ENCODE measurements at regions not wholly inside any gene's neighbourhood (a gene's known extent, or its start where the extent isn't known, plus 50 kb on each side); places are given as distances from the start of the nearest gene placed in this dataset.

GRCh38 chr9:135240871-135241311 lies 153.4 kb downstream of the OLFM1 start:
- no peak for DNase-seq

DNA sequence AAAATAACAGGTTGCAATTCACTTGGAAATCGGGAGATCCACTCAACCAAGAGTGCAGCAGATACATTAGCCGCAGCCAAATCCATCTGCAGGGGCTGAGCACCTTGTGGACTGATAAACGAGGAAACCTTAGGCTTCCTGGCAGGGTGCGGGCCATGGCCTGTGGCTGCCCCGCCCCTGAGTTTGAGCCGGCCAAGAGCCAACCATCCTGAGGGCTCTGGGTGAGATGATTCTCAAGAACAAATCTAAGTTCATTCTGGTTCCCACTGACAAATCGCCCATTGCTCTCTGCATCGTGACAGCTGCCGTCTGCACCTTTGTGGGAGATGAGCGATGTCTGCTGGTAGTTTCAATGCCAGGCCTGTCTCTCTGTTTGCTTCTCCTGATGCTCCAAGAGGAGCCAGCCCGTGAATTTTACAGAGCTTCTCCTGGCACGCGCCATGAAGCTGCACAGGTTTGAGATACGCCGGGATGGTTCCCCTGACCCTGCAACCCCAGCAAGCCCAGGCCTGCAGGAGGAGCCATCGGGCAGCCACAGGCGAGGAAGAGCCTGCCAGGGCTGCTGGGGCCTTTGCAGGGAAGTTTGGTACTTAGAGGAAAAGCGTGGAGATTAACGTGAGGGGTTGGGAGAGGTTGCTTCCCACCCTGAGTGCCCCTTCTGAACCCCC lies 154.0 kb downstream of the OLFM1 start:
- DNase-seq, result no peak

DNA sequence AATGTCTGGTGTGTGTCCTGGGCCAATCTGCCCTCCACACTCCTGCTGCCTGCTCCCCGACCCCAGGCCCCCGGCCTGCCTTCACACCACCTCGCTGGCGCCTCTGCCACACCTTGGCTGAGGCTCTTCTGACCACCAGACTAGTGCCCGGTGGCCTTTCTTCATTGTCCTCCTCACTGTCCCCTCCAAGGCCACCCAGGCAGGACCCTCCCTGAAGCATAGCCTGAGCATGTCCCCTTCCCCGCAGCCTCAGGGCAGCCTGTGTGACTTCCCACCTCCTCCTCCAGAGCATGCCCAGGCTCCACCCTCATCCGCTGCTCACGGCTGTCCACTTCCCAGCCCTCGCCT lies 154.6 kb downstream of the OLFM1 start:
- DNase-seq, result no peak

GRCh38 chr9:135242406-135242805 lies 154.9 kb downstream of the OLFM1 start:
- no peak for DNase-seq

DNA sequence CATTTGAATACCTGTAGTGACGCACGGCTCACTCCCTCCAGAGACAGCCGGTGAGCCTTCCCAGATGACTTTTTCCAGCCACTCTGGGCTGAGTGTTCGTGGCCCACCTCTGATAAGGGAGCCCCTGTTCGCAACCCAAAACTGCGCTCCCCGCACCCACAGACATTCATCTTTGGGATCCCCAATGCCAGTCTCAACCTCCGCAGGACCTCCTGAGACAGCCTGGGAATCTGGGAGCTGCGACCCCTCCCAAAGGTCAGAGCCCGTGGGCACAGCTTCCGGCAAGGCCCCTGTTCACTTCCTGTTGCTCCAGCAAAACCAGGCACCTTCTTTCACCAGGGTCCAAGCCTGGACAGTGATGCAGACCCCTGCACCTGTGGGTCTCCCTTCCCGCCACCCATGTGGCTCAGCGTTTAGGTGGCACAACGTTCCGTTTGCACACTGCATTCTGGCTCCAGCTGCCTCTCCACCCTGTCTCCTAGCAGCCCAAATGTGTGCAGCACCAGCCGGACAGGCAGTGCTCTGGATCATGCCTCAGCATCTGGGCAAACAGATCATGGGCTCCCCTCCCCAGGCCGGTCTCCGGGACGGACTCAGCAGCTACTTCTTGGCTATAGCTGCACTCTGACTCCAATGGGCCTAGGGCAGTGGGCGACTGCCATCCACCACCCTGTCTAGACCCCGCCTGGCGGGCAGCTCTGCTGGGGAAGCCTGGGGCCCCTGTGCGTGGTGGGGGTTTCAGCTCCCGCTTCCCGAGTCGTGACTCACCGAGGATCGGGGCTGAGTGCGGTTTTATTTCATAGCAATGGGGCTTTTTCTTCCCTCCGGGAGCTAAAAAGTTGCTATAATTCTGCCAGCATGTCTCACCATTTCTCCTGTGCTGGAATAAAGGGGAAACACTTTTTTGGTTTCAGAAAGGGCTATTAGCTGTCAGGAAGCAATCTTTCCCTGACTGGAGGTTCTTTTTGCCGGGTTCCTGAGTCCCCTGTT lies 156.0 kb downstream of the OLFM1 start:
- DNase-seq, result no peak

DNA sequence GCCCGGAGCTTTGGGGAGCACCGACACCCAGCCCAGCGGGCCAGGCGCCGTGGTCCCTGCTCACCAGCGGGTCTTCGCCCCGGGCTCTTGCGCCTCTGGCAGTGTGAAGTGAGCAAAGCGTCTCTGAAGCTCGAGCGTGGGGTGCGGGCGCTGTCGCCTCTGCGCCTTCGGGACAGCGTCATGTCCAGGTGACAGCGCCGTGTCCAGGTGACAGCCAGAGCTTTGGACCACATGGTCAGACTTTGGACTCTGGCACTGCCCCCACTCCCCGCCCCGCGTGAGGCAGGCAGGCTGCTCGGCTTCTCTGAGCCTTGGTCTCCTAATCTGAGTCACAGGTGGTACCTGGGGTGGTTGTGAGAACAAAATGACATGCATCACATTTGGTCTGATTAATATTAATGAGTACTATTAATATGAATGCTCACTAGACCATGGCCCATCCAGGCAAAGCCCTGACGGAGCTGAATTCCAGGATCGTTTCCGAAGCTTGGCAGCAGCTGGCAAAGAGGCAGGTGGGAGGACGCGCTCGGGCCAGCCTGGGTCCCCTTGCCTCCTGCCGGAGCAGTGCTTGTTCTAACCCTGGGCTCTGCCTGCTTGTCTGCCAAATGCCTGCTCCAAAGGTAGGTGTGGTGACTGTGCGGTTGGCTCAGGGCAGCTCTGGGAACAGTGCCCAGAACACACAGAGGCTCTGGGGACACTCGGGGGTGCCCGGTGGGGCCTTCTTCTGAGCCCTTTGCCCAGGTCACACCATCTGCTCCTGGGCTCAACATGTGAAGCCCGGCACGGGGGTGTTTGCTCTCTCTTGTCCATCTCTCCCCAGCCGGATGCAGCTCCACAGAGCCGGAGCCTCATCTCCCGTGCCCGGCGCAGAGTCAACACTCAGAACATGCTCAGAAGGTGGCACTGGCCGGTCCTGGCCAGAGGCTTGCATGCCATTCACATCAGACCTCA lies 157.1 kb downstream of the OLFM1 start:
- no peak for DNase-seq

GRCh38 chr9:135245482-135246247 lies 158.2 kb downstream of the OLFM1 start:
- no peak for DNase-seq

DNA sequence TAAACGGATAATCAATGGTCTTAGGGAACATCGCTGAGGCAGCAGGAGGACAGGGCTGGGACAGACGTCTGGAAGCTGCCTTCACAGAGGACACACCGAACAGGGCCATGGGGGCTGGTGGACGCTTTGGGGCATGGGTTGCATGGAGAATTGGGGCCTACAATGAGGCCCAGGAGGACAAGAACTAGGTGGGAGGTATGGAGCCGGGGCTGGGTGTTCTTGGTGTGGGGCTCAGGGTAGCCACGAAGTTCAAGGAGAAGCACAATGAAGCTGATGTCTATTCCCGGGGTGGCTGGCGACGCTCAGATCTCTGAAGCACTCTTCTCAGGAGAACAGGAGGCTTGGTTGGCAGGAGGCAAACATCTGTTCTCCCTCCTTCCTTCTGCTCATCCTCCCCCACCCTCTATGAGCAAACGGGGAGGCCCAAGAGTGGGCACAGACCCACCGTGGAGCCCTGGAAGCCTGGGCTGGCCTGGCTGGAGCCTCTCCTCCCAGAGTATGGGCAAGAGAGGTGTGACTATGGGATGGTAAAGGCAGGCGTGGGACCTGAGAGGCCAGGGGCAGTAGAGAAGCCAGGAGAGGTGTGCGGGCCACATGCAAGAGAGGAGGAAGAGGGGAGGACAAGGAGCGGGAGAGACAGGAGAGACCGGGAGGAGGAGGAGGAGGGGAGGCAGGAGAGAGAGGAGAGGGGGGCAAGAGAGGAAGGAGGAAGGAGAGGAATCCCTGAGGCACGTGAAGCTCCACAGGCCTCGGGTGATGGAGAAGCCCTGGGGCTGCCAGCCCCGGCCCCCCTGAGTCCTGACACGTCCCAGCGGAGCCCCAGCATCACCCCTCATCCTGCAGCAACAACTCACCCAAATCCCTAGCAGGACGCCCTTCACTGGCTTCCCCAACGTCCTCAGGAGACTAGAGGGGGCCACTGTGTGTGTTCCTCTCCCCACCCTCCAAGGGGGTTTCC lies 159.1 kb downstream of the OLFM1 start:
- no peak for DNase-seq

- no peak for DNase-seq
These were observed 159.9 kb downstream of the OLFM1 start for GRCh38 chr9:135247227-135247930.

DNA sequence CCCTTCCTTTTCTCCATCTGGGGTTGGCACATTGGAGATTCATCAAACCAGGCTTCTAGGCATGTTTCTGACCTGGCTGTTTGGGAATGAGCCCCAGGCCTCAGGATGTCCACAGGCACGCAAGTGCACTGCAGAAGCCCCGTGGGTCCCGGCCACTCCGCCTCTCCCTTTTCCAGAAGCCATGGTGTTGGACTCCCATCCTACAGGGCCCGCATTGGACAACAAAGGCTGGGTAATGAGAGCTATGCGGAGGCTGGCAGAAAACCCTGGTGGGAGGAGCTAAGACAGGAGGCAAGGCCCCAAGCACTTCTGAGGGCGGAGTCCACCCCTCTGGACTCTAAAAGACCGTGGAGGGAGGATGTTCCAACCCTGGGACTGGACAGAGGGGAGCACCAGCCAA lies 160.6 kb downstream of the OLFM1 start:
- DNase-seq, result no peak

GRCh38 chr9:135248721-135249120 lies 161.3 kb downstream of the OLFM1 start:
- DNase-seq, result no peak

DNA sequence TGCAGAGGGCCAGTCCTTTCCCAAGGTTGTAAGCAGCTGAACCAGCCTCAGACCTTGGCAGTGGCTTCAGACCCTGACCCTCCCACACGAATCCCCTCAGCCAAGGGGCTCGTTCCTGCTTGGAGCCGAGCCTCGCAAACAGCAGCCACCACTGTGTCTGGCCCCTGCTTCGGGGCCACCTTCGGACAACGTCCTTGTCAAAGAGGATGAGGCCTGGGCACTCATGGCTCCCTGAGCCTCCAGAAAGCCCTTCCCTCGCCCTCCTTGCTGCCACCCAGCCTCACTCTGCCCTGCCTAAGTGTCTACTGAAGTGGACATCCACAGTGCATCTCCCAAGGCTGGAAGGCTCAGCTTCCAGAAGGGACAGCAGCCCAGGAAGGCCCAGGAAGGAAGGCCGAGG lies 161.7 kb downstream of the OLFM1 start:
- DNase-seq, result no peak

DNA sequence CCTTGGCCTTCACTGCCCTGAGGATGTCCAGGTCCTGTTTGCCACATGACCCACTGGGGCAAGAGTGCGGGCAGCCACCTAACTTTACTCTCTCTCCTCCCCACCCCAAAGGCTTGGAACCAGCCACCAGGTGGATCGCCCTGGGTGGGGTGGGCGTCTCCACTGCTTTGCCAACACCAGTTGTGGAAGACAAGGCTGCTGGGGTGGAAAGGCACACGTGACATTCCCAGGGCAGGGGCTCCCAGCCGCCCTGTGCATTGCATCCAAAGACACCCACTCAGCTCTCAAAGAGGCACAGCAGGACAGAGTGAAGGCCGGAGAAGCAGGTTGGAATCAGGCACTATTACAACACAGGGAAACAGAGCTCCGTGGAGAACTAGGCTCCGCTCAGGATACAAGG lies 162.2 kb downstream of the OLFM1 start:
- no peak for DNase-seq

- no peak for DNase-seq
These were observed 163.9 kb downstream of the OLFM1 start for GRCh38 chr9:135251331-135251761.

DNA sequence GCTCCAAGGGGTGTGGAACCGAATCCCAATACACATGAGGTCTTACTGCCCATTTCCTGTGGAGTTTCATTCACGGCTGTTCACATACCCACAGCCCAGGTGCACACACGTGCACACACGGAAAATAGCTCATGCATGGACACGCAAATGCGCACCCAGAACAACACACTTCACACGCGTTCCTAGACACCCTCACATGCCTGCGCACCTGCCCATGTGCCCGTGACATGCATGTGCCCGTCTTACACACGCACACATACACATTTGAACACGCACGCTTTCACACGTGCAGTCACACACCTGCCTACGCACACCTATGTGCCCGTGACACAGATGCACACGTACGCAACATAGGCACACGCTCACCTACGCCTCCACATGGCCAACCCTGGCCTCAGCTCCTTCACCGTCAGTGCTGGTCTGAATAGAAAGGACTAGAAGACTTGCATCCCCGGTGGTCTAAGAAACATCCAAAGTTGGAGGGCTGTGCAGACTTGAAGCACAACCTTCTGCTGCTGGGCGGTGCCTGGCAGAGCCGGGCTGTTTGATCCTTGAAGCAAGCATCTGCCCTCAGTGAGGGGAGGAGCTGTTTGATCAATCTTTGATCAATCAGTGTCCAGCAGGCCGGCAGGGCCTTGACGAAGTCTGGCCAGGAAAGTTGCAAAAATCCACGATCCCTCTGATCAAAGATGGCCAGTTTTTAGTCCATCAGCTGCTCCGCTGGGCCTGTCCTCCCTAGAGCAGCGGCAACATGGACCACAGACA lies 164.7 kb downstream of the OLFM1 start:
- DNase-seq, result no peak

DNA sequence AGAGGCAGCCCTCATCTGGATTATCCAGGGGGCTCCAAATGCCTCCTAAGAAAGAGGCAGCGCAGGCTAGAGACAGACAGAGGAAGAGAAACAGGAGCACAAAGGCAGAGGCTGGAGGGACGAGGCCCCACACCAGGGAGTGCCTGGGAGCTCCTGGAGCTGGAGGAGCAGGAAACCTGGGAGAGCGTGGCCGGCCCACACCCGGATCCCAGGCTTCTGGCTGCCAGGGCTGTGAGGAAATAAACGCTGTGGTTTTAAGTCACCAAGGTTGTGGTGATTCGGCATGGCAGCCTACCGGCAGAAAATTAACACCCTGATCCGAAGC lies 165.5 kb downstream of the OLFM1 start:
- no peak for DNase-seq

DNA sequence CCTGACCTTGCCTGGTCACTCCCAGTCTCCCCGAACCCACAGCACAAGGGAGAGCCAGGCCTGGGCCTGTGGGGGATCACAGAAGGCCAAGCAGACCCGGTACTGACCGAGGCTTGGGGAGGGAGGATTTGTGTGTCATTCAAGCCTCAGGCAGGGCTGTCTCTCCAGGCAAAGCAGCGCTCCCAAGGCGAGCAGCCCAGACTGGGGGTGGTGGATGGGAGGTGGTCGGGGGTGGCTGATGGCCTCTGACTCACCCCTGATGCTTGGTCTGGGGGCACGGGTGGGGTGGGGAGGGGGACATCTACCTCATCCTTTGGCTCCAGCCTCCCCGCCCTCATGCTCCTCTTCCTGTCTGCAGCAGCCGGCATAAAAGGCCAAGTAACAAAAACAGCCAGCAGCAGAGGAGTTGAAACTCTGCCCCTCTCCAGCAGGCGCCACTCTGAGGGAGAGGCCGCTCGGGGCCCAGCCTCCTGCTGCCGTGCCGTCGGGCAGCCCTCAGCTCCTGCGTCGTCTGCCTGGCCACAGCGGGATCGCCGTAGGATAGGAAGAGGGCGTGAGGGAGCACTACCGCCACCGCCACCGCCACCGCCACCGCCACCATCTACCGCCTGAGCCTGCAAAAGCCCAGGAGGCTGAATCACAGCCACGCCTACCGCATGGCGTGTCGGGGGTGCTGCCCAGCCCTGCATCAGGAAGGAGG lies 166.0 kb downstream of the OLFM1 start:
- no peak for DNase-seq

DNA sequence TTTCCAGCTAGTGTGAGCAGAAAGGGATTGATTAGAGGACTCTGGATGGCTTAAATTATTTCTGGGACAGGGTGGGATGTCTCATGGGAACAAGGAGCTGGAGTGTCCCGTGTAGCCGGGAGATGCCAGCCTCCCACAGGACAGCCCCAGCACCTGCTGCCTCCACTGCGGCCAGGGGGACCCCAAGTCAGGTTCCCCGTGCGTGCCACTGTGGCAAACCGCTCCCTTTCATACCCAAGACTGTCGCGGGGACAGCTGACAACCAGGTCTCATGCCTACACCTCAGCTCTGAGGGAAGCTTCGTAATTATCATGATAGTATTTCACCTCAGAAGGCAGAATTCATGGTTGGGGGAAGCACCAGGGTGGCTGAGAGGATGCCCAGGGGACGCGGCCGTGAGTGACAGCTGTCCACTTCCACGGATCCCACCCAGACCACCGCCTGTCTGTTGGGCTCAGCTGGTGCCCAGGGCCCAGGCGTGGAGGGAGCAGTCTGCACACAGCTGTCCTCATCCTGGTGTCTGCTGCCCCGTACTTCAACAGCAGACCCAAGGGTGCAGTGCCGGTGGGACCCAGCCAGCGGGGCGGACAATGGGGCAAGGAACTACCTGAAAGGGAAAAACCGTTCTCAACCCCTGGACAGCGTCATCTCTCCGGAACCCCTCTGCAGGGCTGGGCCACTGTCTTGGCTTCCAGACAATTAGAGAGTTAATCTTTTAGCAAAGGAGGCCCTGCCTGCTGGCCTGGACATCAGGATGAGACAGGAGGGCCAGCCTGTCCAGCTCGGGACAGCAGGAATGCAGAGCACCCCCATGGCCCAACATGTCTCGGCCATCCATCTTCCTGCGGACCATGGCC lies 166.9 kb downstream of the OLFM1 start:
- no peak for DNase-seq
